ENCODE measurements at regions not wholly inside any gene's neighbourhood (a gene's known extent, or its start where the extent isn't known, plus 50 kb on each side); places are given as distances from the start of the nearest gene placed in this dataset.

- no peak for TF ChIP-seq CTCF (conservative IDR thresholded peaks at IDR 0.05; ENCODE audit: low read depth, low read length)
- TF ChIP-seq EZH2 (IDR thresholded peaks at IDR 0.05; ENCODE audit: borderline replicate concordance, low read depth, low read length, poor library complexity, severe bottlenecking) = no peak
Observed at GRCh38 chr6:79802657-79803300, 144.6 kb downstream of the ELOVL4 start.

Data from A673 (cell line).